LNCaP clone FGC (cell line): ENCODE measurements at regions not wholly inside any gene's neighbourhood (a gene's known extent, or its start where the extent isn't known, plus 50 kb on each side); places are given as distances from the start of the nearest gene placed in this dataset.

Experiments
- DNase-seq: peaks from one replicate; pipeline ENCODE4 v3.0.0-alpha.2; 2011; ENCODE audit warnings: low read depth
- H3K4me3 ChIP-seq: 2 replicates; pipeline ENCODE4 v1.5.1; 2011; ENCODE audit warnings: mild to moderate bottlenecking, low read depth, low read length, control low read depth
- TF ChIP-seq, protein P1 (sequence below): IDR thresholded peaks from 2 replicates; pipeline ENCODE4 v1.5.1; 2012; ENCODE audit warnings: mild to moderate bottlenecking; ENCODE audit not compliant: control insufficient read depth, insufficient read depth; ENCODE audit errors: extremely low read depth

DNA sequence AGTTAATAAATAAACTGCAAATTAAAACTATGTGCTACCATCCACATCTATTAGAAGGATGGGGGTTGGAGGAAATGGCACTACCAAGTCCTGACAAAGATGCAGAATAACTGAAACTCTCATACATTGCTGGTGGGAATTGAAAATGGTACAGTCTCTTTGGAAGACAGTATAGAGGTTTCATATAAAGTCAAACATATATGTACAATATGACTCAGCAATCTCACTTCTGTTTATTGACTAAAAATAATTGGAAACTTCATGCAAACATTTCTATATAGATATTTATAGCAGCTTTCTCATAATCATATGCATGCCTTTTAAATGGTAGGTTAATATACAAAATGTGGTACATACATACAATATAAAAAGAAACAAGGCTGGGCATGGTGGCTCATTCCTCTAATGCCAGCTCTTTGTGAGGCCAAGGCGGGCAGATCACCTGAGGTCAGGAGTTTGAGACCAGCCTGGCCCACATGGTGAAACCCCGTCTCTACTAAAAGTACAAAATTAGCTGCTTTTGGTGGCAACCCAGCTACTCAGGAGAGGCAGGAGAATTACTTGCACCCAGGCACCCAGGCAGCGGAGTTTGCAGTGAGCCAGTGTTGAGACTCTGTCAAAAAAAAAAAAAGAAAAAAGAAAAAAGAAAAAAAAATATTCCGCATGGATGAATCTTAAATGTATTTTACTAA is 225.0 kb upstream of the CXXC4 start:
- no peak for DNase-seq
- H3K4me3 ChIP-seq: no peak overlapping the region
- TF ChIP-seq, protein P1, sequence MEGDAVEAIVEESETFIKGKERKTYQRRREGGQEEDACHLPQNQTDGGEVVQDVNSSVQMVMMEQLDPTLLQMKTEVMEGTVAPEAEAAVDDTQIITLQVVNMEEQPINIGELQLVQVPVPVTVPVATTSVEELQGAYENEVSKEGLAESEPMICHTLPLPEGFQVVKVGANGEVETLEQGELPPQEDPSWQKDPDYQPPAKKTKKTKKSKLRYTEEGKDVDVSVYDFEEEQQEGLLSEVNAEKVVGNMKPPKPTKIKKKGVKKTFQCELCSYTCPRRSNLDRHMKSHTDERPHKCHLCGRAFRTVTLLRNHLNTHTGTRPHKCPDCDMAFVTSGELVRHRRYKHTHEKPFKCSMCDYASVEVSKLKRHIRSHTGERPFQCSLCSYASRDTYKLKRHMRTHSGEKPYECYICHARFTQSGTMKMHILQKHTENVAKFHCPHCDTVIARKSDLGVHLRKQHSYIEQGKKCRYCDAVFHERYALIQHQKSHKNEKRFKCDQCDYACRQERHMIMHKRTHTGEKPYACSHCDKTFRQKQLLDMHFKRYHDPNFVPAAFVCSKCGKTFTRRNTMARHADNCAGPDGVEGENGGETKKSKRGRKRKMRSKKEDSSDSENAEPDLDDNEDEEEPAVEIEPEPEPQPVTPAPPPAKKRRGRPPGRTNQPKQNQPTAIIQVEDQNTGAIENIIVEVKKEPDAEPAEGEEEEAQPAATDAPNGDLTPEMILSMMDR: no peak

DNA sequence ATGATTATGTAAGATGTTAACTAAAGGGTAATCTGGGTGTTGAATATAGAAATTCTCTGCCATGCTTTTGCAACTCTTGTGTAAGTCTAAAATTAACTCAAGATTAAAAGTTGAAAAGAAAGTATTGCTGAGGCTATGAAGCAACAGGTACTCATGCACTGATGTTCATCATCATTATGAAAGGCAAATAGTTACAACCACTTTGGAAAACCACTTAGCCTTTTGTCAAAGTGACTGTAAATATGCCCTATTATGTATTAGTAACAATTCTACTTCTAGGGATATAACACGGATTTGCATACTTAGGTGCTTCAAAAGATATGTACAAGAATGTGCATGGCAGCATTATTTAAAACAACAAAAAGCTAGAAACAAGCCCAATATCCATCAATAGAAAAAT is 227.8 kb upstream of the CXXC4 start:
- DNase-seq: no peak
- H3K4me3 ChIP-seq: no peak overlapping the region
- TF ChIP-seq, protein P1: no peak

DNA sequence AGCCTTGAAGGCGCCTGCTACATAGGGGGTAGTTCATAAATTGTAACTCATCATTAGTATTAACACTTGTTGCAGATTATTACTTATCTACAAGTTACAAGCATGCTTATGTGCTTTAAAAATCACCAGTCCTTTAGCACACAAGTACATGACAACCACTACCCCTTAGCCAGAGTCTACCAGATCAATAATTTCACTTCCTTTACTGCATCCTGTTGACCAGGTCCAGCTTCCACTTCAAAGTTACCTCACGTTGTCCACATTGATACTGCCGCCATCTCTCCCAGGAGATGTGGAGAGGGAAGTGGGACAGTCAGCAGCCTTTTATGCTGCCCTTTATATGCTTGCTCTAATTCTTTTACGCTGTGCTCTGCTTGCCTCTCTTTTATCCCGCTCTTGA is 231.3 kb upstream of the CXXC4 start:
- no peak for DNase-seq
- TF ChIP-seq, protein P1: no peak
- H3K4me3 ChIP-seq: no peak overlapping the region

DNA sequence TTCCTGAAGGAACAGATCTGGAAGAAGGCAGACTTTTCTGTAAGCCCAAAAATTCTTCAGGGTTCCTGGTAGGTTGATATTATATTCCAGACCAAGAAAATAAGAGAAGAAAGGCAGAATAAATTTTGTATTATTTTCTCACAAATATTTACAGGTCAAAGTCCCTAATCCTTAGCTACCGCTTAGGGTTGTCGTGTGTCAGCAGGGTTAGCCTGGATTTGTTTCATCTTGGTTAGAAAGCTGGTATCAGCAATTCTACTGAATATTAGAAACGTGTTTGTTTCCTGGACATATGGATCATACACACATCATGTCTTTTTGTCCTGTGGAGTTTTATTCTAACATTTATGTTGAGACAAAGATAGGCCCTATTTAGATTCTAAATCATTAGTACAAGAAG is 232.9 kb upstream of the CXXC4 start:
- H3K4me3 ChIP-seq: no peak overlapping the region
- no peak for DNase-seq
- TF ChIP-seq, protein P1: no peak

DNA sequence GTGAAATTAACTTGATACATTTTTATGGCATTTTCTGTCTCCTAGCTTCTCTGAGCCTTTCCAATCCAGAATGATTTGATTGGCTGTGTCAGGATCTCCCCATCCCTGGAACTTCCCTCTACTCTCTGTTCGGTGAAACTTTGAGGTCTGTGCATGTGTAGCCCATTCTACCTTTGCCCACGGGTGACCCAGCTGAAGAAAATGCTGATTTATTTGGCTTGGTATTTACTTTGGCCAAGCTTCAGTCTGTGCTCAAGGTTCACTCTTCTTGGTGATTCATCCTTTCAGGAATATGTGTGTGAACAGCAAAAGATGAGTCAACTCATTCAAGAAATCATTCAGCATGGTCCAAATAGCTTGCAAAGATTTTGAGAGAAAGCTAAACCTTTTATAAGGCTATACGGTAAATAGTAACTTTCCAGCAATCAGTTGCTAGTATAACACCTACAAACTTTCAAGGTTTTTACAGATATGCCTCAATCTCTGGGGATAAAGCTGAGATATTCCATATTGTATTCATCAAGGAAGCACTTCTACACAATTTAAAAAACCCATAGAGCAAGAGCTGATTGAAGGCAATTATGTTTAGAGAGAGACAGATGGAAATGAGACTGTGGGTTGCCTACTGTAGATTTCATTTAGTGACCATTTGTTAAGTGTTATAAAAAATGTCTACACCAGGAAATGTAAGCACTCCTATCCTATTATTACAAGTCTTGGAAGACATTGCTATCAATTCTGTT is 233.9 kb upstream of the CXXC4 start:
- peak; percentile 0 for DNase-seq
- no peak overlapping the region for H3K4me3 ChIP-seq
- TF ChIP-seq, protein P1: no peak

DNA sequence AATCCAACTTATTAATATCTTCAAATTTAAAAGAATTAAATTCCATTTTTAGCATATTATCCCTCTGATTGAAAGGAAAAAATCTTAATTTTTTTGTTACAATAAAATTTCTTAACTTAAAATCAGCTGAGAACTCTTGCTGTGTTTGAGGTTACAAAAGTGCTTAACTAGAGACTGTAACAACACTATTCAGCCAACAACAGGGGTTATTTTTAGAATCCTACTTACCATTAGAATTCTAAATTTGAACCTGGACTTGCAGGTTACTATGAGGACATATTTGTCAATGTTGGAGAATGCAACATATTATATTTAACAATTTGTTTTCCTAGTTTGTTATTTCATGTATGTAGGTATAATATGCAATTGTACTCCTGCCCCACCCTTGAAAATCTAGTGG is 238.1 kb upstream of the CXXC4 start:
- no peak for DNase-seq
- no peak overlapping the region for H3K4me3 ChIP-seq
- TF ChIP-seq, protein P1: no peak
